Hepatocyte (in vitro differentiated cells): ENCODE measurements at regions not wholly inside any gene's neighbourhood (a gene's known extent, or its start where the extent isn't known, plus 50 kb on each side); places are given as distances from the start of the nearest gene placed in this dataset.

ENCODE experiments used
- DNase-seq: peaks from one replicate; pipeline ENCODE4 v3.0.0-alpha.2; 2016; ENCODE audit warnings: low spot score
- H2AFZ ChIP-seq: fragments of 200-600 bp; sonication (generic); 2 replicates; pipeline ENCODE4 v1.6.0; 2016; ENCODE audit warnings: antibody characterized with exemption, mild to moderate bottlenecking
- H3K27ac ChIP-seq: fragments of 200-600 bp; sonication (generic); 2 replicates; pipeline ENCODE4 v1.5.1; 2016; ENCODE audit warnings: mild to moderate bottlenecking
- H3K27me3 ChIP-seq: fragments of 200-600 bp; sonication (generic); 2 replicates; pipeline ENCODE4 v1.6.1; 2016
- H3K36me3 ChIP-seq: fragments of 200-600 bp; sonication (generic); replicated peaks from 2 replicates; pipeline ENCODE4 v1.5.1; 2016; ENCODE audit warnings: low read depth; ENCODE audit not compliant: insufficient read depth
- H3K4me1 ChIP-seq: fragments of 200-600 bp; sonication (generic); 2 replicates; pipeline ENCODE4 v1.5.1; 2016; ENCODE audit warnings: mild to moderate bottlenecking, moderate library complexity; ENCODE audit not compliant: insufficient read depth
- H3K4me2 ChIP-seq: fragments of 200-600 bp; sonication (generic); 2 replicates; pipeline ENCODE4 v1.6.0; 2016
- H3K4me3 ChIP-seq: fragments of 200-600 bp; sonication (generic); 2 replicates; pipeline ENCODE4 v1.5.1; 2016; ENCODE audit warnings: mild to moderate bottlenecking
- H3K79me2 ChIP-seq: fragments of 200-600 bp; sonication (generic); 2 replicates; pipeline ENCODE4 v1.6.0; 2017; ENCODE audit warnings: mild to moderate bottlenecking
- H3K9me2 ChIP-seq: fragments of 200-600 bp; sonication (generic); replicated peaks from 2 replicates; pipeline ENCODE4 v1.6.0; 2017; ENCODE audit warnings: mild to moderate bottlenecking; ENCODE audit not compliant: insufficient read depth
- H3K9me3 ChIP-seq: fragments of 200-600 bp; sonication (generic); 2 replicates; pipeline ENCODE4 v1.5.1; 2016; ENCODE audit warnings: low read depth, mild to moderate bottlenecking
- H4K20me1 ChIP-seq: fragments of 200-600 bp; sonication (generic); 2 replicates; pipeline ENCODE4 v1.6.0; 2016; ENCODE audit warnings: mild to moderate bottlenecking; ENCODE audit not compliant: insufficient read depth, poor library complexity, severe bottlenecking
- CTCF ChIP-seq: fragments of 200-600 bp; sonication (generic); IDR thresholded peaks from 2 replicates; pipeline ENCODE4 v1.5.1; 2016; ENCODE audit warnings: antibody characterized with exemption, mild to moderate bottlenecking; ENCODE audit not compliant: poor library complexity
- EZH2 ChIP-seq: fragments of 200-600 bp; sonication (generic); IDR thresholded peaks from 2 replicates; pipeline ENCODE4 v1.6.1; 2016; ENCODE audit warnings: antibody characterized with exemption, mild to moderate bottlenecking, borderline replicate concordance
- EZH2phosphoT487 ChIP-seq: fragments of 200-600 bp; sonication (generic); IDR thresholded peaks from one replicate; pipeline ENCODE4 v1.6.1; 2018; ENCODE audit warnings: antibody characterized with exemption, mild to moderate bottlenecking, low read depth, moderate library complexity; ENCODE audit not compliant: unreplicated experiment, severe bottlenecking
- WGBS: methylation state at CpG from one replicate; pipeline ENCODE4 v1.1.6; 2016; ENCODE audit warnings: low lambda C conversion rate; ENCODE audit errors: missing lambda C conversion rate; 5-methylcytosine and 5-hydroxymethylcytosine counted together

- no peak overlapping the region for H3K27ac ChIP-seq
- no peaks in the 10 kb centered on the region for H3K9me3 ChIP-seq
- no peaks in the 10 kb centered on the region for H3K4me1 ChIP-seq
- H3K27me3 ChIP-seq: no peaks in the 10 kb centered on the region
- H3K4me2 ChIP-seq: no peak overlapping the region
- DNase-seq: no peak
- H3K36me3 ChIP-seq: no peaks in the 10 kb centered on the region
- 89% methylated on average over 25 of the region's 35 CpGs for WGBS
- H2AFZ ChIP-seq: no peak overlapping the region
- no peaks in the 10 kb centered on the region for H3K9me2 ChIP-seq
- H3K4me3 ChIP-seq: no peak overlapping the region
- TF ChIP-seq CTCF (no peak), EZH2phosphoT487 (no peak), EZH2 (no peak)
- no peaks in the 10 kb centered on the region for H4K20me1 ChIP-seq
- H3K79me2 ChIP-seq: no peaks in the 10 kb centered on the region
These were observed 89.8 kb downstream of the UNCX start for GRCh38 chr7:1322240-1323110.

- 77% methylated on average over 53 of the region's 63 CpGs for WGBS
- no peaks in the 10 kb centered on the region for H3K9me2 ChIP-seq
- no peak overlapping the region for H3K27ac ChIP-seq
- no peaks in the 10 kb centered on the region for H3K9me3 ChIP-seq
- H2AFZ ChIP-seq: no peak overlapping the region
- TF ChIP-seq CTCF (no peak), EZH2 (no peak), EZH2phosphoT487 (no peak)
- DNase-seq: no peak
- no peaks in the 10 kb centered on the region for H3K4me1 ChIP-seq
- no peaks in the 10 kb centered on the region for H3K36me3 ChIP-seq
- H3K27me3 ChIP-seq: no peaks in the 10 kb centered on the region
- no peaks in the 10 kb centered on the region for H3K79me2 ChIP-seq
- no peaks in the 10 kb centered on the region for H4K20me1 ChIP-seq
- no peak overlapping the region for H3K4me3 ChIP-seq
- no peak overlapping the region for H3K4me2 ChIP-seq
These were observed 90.7 kb downstream of the UNCX start for GRCh38 chr7:1323178-1324027.

GRCh38 chr7:1324028-1324900 is 91.6 kb downstream of the UNCX start:
- no peak overlapping the region for H3K27ac ChIP-seq
- H3K27me3 ChIP-seq: no peaks in the 10 kb centered on the region
- H3K36me3 ChIP-seq: no peaks in the 10 kb centered on the region
- no peak overlapping the region for H3K4me3 ChIP-seq
- H3K9me3 ChIP-seq: no peaks in the 10 kb centered on the region
- H3K79me2 ChIP-seq: no peaks in the 10 kb centered on the region
- no peaks in the 10 kb centered on the region for H3K4me1 ChIP-seq
- no peaks in the 10 kb centered on the region for H4K20me1 ChIP-seq
- TF ChIP-seq CTCF (no peak), EZH2phosphoT487 (no peak), EZH2 (no peak)
- WGBS: 93% methylated on average over 30 of the region's 30 CpGs
- H3K4me2 ChIP-seq: no peak overlapping the region
- DNase-seq: no peak
- no peaks in the 10 kb centered on the region for H3K9me2 ChIP-seq
- H2AFZ ChIP-seq: no peak overlapping the region
